Prostate gland (tissue), 2 donors: ENCODE measurements at regions not wholly inside any gene's neighbourhood (a gene's known extent, or its start where the extent isn't known, plus 50 kb on each side); places are given as distances from the start of the nearest gene placed in this dataset.

Source experiments
- DNase-seq: peaks from one replicate; pipeline ENCODE4 v3.0.0-alpha.2; 2019; ENCODE audit warnings: low spot score
- H3K27ac ChIP-seq, 2 donors: fragments of 200-600 bp; sonication (generic); 2 replicates each; pipeline ENCODE4 v1.5.1; 2017 to 2019
- H3K27me3 ChIP-seq: fragments of 200-600 bp; sonication (generic); replicated peaks from 2 replicates; pipeline ENCODE4 v1.5.1; 2019; ENCODE audit not compliant: insufficient read depth
- H3K36me3 ChIP-seq, 2 donors: fragments of 200-600 bp; sonication (generic); 1 replicate in 1 of 2; 2 replicates in 1 of 2; pipeline versions ENCODE4 v1.5.1 to v1.8.1; 2017 to 2019
- H3K4me1 ChIP-seq: fragments of 200-600 bp; sonication (generic); replicated peaks from 2 replicates; pipeline ENCODE4 v1.5.1; 2019
- H3K4me3 ChIP-seq, 2 donors: fragments of 200-600 bp; sonication (generic); 2 replicates each; pipeline ENCODE4 v1.5.1; 2017 to 2019
- H3K9me3 ChIP-seq: fragments of 200-600 bp; sonication (generic); 2 replicates; pipeline ENCODE4 v1.5.1; 2017
- CTCF ChIP-seq, 4 experiments: fragments of 200-600 bp in 2 of 4; fragments of 450-650 bp in 2 of 4; sonication (generic) in 2 of 4; IDR thresholded peaks; 1 replicate in 3 of 4; 2 replicates in 1 of 4; pipeline ENCODE4 v1.5.1; 2016 to 2019; ENCODE audit warnings: antibody characterized with exemption in 4 of 4, mild to moderate bottlenecking in 2 of 4, moderate library complexity in 2 of 4
- POLR2A ChIP-seq: fragments of 450-650 bp; IDR thresholded peaks from one replicate; pipeline ENCODE4 v1.6.1; 2016; ENCODE audit warnings: antibody characterized with exemption, mild to moderate bottlenecking
- POLR2AphosphoS5 ChIP-seq: sonication (generic); formaldehyde crosslinking; IDR thresholded peaks from one replicate; pipeline ENCODE4 v1.6.1; 2017; ENCODE audit warnings: antibody characterized with exemption
- WGBS: methylation state at CpG from one replicate; pipeline ENCODE4 v1.1.5; 2018; 5-methylcytosine and 5-hydroxymethylcytosine counted together
- intact Hi-C: fragments of 100-400 bp; cut with DNase I; formaldehyde crosslinking; loops from one replicate; pipeline ENCODE4 v1.14.2; 2022

GRCh38 chr2:81467096-81467495 lies 1162.5 kb upstream of the LRRTM1 start:
- no peaks in the 10 kb centered on the region for H3K36me3 ChIP-seq
- no peak overlapping the region for H3K27ac ChIP-seq
- TF ChIP-seq POLR2A, result no peak
- TF ChIP-seq POLR2AphosphoS5, result no peak
- no peak for TF ChIP-seq CTCF (IDR thresholded peaks at IDR 0.05)
- H3K4me3 ChIP-seq, result no peak overlapping the region
- no peaks in the 10 kb centered on the region for H3K9me3 ChIP-seq
- DNase-seq, result no peak
- H3K27me3 ChIP-seq, result no peaks in the 10 kb centered on the region
- WGBS, result 96% methylated on average over 29 of the region's 29 CpGs
- H3K4me1 ChIP-seq, result no peaks in the 10 kb centered on the region
- intact Hi-C loops, result no loop called here

GRCh38 chr2:81462420-81462819 lies 1157.9 kb upstream of the LRRTM1 start:
- Histone ChIP-seq H3K4me1 (no peaks in the 10 kb centered on the region), H3K36me3 (no peaks in the 10 kb centered on the region), H3K27ac (no peak overlapping the region), H3K27me3 (no peaks in the 10 kb centered on the region), H3K4me3 (no peak overlapping the region), H3K9me3 (no peaks in the 10 kb centered on the region)
- TF ChIP-seq POLR2A, result no peak
- no peak for TF ChIP-seq CTCF (IDR thresholded peaks at IDR 0.05)
- no peak for TF ChIP-seq POLR2AphosphoS5
- intact Hi-C loops, result no loop called here
- WGBS, result 87% methylated on average over 2 of the region's 2 CpGs
- no peak for DNase-seq

- intact Hi-C loops, result no loop called here
- H3K36me3 ChIP-seq, result no peaks in the 10 kb centered on the region
Observed at GRCh38 chr2:81445176-81445575, 1140.6 kb upstream of the LRRTM1 start.

GRCh38 chr2:81437456-81438000 lies 1133.0 kb upstream of the LRRTM1 start:
- no peak overlapping the region for H3K4me3 ChIP-seq
- H3K27me3 ChIP-seq, result no peaks in the 10 kb centered on the region
- DNase-seq, result no peak
- H3K27ac ChIP-seq, result no peak overlapping the region
- intact Hi-C loops, result no loop called here
- no peaks in the 10 kb centered on the region for H3K4me1 ChIP-seq
- no peaks in the 10 kb centered on the region for H3K36me3 ChIP-seq
- no peaks in the 10 kb centered on the region for H3K9me3 ChIP-seq
- WGBS, result 92% methylated on average over 4 of the region's 4 CpGs
- TF ChIP-seq POLR2A, result no peak
- no peak for TF ChIP-seq CTCF (IDR thresholded peaks at IDR 0.05)
- TF ChIP-seq POLR2AphosphoS5, result no peak

More at GRCh38 chr2:81445176-81445575, 1140.6 kb upstream of the LRRTM1 start:
- 50% methylated on average over 1 of the region's 1 CpG for WGBS
- Histone ChIP-seq H3K9me3 (no peaks in the 10 kb centered on the region), H3K4me3 (no peak overlapping the region), H3K4me1 (no peaks in the 10 kb centered on the region), H3K27ac (no peak overlapping the region), H3K27me3 (no peaks in the 10 kb centered on the region)
- TF ChIP-seq CTCF (IDR thresholded peaks at IDR 0.05) (no peak), POLR2A (no peak), POLR2AphosphoS5 (no peak)
- DNase-seq, result no peak

GRCh38 chr2:81436256-81436655 lies 1131.7 kb upstream of the LRRTM1 start:
- no peak overlapping the region for H3K27ac ChIP-seq
- no peaks in the 10 kb centered on the region for H3K4me1 ChIP-seq
- no peaks in the 10 kb centered on the region for H3K27me3 ChIP-seq
- DNase-seq, result no peak
- no peaks in the 10 kb centered on the region for H3K9me3 ChIP-seq
- intact Hi-C loops, result no loop called here
- H3K36me3 ChIP-seq, result no peaks in the 10 kb centered on the region
- WGBS, result 62% methylated on average over 6 of the region's 6 CpGs
- no peak for TF ChIP-seq POLR2A
- no peak for TF ChIP-seq POLR2AphosphoS5
- no peak for TF ChIP-seq CTCF (IDR thresholded peaks at IDR 0.05)
- no peak overlapping the region for H3K4me3 ChIP-seq
